ENCODE measurements at regions not wholly inside any gene's neighbourhood (a gene's known extent, or its start where the extent isn't known, plus 50 kb on each side); places are given as distances from the start of the nearest gene placed in this dataset.

DNA sequence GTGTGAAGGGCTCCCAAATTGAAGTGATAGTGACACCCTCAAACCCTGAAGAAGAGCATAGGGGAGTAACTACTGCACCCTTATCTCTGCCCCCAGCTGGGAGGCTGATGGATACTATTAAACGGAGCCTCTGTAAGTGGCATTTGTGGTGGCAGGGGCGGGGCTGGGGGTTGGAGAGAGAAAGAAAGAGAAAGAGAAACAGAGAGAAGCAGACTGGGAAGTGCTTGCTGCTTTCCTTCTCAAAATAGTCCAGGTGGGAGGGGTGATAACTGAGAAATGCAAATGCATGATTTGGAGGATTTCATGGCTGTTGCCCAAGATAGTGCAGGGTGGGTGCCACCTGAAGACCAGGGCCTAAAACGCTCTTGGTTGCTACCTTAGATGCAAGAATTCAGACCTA lies 253.5 kb upstream of the GATB start:
- no peak for DNase-seq

DNA sequence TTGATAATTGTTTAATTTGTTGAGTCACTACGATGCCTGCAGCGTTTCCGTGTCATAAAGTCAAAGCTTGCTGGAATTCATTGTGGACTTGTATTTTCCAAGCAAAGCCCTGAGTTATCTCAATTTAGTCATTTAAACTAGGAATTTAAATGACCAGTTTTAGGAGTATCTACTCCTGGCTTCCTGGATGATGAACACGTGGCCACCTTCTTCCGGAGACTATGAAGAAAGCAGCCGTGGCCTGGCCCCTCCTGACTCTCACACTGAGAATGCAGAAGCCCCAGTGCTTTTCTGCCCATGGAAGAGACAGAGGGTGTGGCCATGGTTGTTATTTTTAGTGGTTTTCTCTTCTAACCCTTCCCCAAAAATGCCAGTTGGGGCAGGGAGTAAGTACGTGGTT lies 250.7 kb upstream of the GATB start:
- no peak for DNase-seq

DNA sequence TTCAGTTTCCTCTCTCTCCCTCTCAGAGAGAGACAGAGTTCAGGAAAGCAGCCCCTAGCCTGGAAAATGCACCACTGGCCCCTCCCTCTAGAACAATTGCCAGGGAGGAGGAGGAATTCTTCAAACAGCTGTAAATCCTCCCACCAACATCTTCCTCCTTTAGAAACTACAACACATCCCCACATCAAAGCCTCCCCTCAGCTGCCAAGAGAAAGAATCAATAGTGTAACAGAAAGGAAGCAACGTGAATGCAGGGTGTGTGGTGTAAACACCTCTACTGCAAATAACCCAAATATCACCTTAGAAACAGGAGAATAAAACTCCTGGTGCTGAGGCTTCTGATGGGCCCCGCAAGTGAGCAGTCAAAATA lies 249.9 kb upstream of the GATB start:
- DNase-seq, result no peak

DNA sequence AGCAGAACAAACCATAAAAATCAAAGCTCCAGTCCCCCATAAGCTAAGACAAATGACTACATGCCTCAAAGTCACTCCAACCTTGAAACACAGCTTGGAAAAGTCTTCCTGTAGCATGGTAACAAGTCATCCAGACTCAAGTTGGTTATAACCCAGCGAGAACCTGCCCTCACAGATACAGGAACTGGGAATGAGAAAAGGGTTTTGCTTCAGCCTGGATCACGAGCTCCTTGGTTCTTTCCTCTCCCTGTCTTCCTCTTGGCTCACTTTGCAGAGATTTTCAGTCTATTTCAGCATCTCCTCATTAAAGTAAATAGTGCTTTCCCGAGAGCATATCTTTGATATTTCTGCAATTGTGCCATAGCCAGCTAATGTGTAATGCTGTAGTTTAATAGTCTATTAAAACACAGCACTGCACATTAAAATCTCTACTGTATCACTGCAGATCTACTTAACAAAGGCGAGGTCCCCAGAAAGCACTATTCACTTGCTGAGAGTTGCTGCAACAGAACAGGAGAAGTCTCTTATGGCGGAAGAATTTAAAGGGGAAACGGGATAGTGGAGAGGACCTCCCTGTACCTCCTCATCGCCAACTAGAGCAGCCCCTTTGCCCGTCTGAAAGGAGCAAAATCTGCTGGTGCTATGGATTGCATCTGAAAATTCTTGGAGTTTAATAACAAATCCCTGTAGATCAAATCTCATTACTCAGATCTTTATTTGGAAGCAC lies 249.3 kb upstream of the GATB start:
- DNase-seq, result no peak

DNA sequence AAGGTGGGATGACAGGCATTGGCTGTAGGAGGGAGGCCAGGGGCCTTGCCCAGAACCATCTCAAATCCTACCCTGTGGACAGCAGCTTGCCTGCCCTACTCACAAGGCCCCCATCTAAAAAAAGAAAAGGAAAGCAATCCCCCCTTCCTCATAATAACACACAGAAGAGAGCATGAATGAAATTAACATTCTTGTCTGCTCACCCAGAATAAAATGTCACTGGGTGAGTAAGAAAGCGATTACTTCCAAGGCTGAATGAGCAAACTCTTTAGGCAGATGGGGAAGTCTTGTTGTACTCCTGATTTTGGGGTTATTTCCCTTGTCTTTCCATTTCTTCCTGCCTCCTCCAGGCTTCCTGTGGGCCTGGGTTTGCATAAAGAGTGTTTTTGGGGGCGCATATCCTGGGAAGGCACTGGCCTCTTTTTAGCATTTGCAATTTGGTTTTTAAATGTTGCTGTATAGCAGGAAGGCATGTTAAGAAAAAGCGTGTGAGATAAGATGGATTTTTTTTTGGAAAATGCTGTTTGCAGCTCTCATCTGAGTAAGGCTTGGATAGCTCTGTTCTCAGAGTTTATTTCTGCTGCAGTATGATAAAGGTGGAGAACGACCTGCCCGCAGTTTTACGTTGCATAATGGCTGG lies 248.3 kb upstream of the GATB start:
- DNase-seq, result no peak

DNA sequence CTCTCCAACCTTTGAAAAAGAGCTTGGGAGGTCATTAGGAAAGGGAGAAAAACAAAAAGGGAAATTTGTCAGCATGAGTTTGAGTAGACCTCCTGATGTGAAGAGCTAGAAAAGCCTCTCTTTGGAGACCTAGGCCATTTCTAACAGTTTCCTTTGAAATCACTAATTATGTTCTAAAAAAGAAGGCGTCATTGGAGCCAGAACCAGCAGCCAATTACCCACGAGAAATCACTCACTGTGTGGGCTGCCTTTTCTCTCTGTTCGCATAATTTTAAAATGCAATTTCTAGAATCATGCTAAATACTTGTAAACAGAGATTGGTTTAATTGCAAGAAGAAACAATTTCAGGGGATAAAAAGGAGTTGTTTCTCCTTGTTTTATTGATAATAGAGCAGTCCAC lies 246.3 kb upstream of the GATB start:
- DNase-seq, result no peak

DNA sequence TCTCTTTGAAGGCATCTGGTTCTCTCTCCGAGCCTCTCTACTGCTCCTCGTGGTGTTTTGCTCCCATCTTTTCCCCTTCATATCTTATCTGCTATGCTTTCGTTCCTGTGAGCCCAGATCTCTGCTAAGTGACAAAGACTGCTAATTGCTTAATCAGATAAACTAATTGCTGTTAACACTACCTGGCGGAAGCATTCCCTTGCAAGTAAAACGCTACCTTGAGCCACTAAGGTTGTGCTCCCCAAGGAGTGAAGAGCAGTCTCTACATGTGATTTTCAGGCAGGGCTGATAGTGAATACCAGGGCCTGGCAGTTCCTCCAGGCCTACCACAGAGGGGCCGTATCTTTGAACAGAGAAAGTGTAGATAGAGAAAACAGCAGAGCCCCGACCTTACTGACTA lies 244.0 kb upstream of the GATB start:
- DNase-seq, result no peak

DNA sequence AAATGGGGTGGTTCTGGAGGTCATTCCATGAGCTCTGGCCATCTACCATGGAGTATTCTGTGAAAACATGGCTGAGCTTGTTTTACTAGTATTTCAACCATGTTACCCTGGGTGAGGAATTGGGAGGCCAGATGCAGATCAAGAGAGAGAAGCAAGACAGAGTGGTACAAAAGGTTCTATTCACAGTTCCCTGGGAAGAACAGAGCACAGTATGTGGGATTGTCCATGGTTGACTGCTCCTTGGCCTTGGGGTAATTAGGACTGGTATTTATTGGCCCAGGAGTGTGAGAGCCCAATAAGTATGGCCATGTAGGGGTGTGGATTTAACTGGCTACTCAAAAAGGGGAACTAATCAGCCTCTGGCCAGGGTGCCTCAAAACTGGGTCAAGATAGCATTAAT lies 239.7 kb upstream of the GATB start:
- no peak for DNase-seq

DNA sequence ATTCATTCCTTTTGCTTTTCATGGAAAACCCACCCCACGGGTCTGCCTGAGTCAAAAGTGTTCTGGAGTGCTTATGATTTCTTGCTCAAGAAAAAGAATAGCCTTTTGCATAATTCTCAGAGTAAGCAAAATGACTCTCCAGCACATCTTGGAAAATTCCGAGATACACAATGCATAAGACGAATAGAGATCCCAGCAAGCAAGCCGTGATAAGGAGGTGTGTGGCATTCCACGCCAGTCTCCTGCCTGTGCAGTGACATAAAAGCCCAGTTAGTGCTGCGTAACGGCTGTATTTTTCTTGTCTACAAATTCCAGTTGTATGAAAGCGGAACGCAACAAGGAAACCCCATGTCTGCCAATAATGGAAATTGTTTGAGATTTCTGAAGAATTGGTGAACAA lies 237.9 kb upstream of the GATB start:
- DNase-seq, result no peak

DNA sequence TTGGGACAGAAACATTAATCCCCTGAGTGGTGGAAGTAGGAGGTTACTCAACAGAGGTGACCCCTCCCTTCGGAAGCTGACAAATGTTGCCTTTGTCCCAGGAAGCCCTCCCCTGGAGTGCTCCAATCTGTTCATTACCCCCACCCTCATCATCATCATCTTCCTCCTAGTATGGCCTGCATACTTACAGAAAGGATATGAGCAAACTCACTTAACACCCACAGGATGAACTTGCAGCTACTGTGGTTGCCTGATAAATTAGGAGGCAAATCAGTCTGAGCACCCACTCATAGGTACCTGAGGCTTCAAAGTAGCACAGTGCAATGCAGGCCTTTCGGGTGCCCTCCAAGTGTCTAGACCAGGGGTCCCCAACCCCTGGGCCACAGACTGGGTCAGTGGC lies 236.7 kb upstream of the GATB start:
- no peak for DNase-seq

DNA sequence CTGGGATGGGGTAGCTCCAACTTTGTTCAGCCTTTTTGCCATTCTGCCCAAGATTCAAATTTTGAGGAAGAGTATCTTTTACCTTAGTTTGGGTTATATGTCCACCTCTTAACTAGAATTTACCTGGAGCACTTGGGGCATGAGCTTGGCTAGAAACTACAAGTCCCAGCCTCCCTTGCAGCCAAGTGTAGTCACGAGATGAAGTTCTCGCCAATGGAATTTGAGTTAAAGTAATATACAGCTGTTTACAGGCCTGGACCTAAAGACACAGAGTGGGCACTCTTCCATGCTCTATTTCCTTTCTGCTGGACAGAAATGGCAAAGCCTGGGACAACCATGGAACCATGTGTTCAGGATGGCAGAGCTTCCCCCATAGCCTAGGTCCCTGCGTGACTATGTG lies 233.6 kb upstream of the GATB start:
- no peak for DNase-seq

DNA sequence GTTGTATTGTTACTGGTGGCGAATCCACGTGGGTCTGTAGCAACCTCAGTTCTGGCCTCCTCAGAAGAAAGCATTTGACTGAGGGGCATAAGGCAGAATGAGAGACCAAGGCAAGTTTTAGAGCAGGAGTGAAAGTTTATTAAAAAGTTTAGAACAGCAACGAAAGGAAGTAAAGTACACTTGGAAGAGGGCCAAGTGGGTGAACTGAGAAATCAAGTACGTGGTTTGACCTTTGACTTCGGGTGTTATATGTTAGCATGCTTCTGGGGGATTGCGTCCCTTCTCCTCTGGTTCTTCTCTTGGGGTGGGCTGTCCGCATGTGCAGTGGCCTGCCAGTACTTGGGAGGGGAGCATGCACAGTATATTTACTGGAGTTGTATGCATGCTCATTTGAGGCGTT lies 232.7 kb upstream of the GATB start:
- DNase-seq, result no peak

DNA sequence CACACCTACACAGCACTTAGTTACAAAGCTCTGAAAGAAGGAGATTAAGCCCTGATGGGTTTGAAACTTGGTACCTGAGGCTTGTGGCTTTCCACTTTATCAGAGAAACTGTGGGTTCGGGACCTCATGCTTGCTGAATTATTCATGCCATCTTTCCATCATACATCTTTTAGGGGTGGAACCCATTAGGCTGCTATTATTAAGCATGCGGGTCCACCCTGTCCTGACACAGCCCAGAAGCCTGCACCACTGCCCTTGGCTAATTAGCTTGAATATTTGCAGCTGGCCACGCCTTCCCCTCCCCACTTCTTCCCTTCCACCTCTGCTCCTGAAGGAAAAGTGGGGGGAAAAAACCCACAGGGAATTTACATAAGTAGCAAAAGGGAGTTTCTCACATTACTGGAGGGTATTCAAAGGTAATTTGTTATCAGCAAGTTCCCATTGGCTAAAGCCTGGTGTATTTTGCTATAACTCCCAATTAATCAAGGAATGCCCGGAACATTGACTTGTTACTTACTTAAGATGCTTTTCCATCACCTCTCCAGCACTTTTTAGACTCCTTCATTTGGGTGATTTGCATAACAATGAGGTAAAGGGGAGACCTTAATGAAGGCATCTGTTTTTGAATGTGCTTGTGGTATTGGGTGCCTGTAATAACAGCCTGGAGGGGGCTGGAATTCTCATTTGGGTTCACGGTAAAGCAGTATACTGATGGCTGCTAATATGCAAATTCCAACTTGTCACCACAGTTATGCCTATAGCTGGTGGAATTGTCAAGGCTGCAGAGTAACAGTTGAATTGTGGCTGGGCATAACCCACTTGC lies 231.7 kb upstream of the GATB start:
- no peak for DNase-seq

DNA sequence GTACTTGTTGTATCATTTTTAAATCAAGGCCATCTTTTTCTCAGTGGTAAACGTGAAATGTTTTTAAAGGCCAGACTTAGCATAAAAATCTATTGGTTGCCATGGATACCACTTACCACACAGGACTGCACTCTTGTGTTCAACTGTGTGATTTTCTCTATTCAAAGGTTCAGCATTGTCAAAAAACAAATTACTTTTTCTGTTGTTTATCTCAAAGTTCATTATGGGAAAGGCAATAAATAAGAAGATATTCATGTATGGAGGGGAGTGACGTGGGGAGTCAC lies 231.0 kb upstream of the GATB start:
- DNase-seq, result no peak

DNA sequence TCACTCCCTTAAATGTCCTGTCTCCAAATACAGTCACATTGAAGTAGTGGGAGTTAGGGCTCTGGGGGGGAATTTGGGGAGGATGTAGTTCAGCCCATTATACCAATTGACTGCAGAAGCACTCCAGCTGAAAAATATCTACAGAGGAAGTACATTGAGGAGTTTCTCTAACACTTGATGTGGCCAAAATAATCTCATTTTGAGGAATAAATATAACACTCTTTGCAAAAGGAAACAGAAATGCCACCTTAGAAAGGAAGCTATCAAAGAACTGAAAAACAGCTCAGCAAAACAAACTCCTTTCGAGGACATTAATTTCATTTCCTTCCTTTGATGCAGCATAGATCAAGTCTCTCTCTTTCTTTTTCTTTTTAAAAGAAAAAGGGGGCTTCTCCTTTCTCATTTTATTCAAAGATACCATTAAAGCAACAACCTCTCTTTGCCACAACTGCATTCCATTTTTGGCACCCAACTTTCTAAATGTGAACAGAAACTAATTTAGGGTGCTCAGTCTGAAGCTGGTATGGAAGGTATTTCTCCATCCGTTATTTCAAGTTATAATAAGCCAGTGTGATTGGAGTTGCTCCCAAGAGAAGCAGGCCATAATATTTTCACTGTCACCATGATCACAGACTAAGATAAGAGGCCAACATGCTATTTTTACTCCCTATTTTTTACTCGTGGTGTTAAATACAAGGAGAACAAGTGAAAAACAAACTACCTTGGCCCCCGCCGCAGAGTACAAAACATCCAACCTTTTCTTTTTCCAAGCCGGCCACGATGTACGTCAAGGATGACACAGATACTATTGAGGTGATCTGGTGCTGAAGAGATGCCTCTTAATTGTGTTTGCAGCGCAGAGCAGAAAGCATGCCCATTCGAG lies 230.4 kb upstream of the GATB start:
- no peak for DNase-seq

DNA sequence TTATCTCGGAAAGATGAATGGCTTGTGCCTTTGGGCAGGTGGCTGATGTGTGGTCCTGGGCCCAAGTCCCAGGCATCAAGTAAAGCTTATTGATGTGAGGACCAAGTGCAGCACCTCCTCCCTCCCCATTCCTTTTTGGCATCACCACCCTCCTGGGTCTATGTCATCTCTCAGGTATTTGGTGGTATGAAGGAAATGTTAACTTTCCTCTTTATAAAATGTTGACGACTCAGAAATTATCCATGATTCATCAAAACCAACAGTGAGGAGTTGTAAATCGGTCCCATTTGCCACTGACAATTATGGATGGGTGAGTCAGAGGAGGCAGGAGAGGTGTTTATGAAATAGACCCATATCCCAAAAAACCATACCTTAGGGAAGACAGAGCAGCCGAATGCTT lies 229.4 kb upstream of the GATB start:
- peak; percentile 65 for DNase-seq

DNA sequence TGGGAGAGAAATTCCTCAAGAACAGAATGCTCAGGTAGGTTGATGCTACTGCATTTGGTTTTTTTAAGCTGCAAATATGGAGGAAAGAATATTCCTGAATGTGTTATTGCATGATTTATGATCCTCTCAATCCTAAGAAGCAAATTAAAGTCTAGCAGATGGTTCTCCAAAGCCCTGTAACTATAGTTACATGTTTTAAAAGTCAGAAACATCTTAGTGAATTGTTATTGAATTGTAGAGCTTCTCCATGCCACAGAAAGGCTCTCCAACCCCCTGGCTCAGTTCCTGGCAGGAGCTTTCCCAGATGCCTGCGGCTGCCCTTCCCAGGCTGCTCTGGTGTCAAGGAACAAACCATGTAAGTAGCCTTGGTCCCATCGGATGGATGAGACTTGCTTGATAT lies 227.8 kb upstream of the GATB start:
- no peak for DNase-seq

DNA sequence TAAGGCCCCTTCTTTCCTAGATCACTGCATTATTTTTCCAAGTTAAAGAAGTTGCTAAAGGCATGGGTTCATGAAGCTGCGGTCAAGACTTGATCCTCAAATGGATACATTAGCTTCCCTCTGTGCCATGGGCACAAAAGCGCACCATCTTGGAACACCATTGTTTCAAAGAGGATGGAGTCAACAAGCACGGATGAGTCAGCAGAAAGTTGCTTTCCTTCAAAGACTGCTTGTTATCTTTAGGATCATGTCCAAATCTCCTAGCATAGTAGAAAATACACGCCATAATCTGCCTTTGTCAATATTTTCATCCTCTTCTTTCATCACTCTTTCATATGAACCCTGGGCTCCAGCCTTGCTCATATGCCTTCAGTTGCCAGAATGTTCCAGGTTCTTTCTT lies 226.8 kb upstream of the GATB start:
- DNase-seq, result no peak

DNA sequence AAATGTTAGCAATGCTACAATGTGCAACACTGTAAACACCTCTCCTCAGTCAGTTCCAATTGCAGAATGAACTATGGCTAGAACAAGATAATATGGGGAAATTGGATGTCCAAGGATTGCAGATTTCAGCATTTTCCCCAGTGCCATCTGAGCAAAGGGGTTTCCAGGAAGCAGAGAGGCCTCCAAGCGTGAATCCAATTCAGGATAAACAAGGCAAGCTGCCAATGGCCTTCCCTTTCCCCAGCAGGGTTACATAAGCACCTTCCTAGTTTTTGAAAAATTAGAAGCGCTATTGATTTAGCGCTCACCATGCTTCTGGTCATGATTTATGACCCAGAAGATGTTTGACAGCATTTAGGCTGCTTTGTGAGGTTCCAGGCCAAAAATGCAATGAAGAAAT lies 223.0 kb upstream of the GATB start:
- no peak for DNase-seq

DNA sequence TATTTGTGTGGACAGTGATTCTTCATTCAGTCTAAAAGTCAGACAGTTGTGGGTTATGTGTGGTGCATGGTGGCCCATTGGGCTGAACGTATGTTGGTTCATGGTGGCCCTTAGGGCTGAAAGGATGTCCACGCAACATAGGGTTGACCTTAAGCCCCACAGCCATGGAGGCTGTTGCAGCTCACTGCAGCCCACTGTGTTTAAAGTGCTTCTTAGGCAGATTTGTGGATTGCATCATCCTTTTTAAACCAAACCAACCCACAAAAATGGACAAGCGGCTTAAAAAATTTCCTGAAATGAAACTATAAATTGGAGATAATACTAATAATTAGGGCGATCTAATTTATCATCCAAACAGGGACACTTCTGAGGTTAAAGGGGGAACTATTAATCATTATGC lies 219.0 kb upstream of the GATB start:
- DNase-seq, result no peak

DNA sequence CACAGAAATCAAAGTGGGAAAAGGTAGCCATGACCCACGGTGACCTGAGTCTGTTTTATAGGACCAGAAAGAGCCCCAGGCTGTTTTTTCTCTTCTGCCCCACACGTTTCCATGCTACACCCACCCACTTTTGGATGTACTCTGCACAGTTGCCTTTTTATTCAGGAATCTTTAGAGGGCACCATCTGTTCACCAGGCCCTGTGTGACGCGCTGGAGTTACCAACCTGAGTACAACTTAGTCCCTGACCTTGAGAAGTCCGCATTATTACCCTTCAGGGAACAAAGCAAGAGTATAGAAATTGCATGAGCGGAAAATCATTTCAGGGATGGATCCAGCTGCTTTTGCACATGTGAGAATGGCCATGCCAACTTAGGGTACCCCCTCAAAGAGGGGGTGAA lies 207.8 kb upstream of the GATB start:
- DNase-seq, result no peak

DNA sequence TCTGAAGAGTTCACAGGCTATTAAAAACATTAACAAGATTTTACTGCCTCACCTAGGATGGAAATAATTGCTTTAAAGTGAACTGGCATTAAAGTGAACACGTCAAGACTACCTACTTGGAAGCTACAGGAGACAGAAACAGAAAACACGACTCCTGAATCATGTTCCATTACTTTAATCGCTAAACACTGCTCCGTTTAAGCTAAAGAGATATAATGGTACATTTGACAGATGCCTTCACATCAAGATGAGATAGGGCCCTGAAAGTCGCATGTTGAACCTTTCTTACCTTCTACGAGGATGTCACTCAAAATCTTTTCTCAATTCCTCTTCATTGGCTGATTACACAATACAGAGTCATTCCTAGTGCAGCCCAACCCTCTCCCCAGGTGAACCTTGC lies 206.3 kb upstream of the GATB start:
- no peak for DNase-seq

DNA sequence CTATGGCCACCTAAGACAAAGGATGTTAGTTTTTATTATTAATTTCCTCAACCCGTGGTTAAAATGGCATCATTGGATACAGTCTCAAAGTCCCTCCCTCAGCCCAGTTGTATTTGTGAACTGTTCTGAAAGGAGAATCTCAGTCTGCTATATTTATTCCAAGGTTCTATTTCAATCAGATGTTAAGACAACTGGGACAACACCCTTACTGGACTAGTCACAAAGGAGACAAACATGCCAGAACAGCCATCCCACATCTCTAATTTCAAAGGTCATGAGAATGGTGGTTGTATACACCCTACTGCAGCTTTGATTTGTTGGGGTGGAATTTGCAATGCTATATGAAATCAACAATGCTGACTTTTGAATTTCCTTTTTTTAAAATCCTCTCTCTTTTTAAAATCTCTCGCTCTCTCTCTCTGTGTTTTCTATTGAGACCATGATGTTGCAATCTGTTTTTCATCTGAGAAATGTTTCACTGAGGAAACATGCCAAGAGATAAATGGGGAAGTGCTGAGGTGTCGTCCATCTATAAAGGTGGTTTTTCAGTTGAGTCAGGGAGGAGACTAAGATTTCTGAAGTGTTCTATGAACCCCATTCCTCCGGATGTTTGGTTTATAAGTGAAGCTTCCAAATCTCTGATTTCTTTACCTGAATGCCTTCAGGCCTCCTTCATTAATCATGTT lies 201.5 kb upstream of the GATB start:
- DNase-seq, result no peak

All from fibroblast of skin of abdomen (primary cell).